ENCODE measurements at regions not wholly inside any gene's neighbourhood (a gene's known extent, or its start where the extent isn't known, plus 50 kb on each side); places are given as distances from the start of the nearest gene placed in this dataset.

GRCh38 chr20:40120827-40121226 is 568.2 kb downstream of the MAFB start:
- Histone ChIP-seq H3K4ac (replicated peaks; ENCODE audit: insufficient read length, low read depth, low read length) (no peak overlapping the region), H2BK15ac (ENCODE audit: low read length) (no peak overlapping the region), H3K14ac (ENCODE audit: insufficient read length) (no peak overlapping the region), H3K4me3 (ENCODE audit: extremely low read depth in 1 of 4, insufficient read depth in 2 of 4, low read depth in 3 of 4, low read length in 4 of 4) (no peak overlapping the region), H4K8ac (ENCODE audit: extremely low read depth, insufficient read depth, low read length) (no peak overlapping the region), H3K23ac (ENCODE audit: insufficient read length) (no peak overlapping the region), H2AK5ac (ENCODE audit: low read depth, low read length) (no peak overlapping the region), H3K23me2 (ENCODE audit: low read depth, low read length) (no peaks in the 10 kb centered on the region; the same call in 1 of the 2 replicates), H2BK120ac (replicated peaks; ENCODE audit: low read depth, low read length) (no peak overlapping the region), H3K27ac (ENCODE audit: low read depth, low read length) (no peak overlapping the region), H4K20me1 (replicated peaks in 1 of 2; ENCODE audit: control insufficient read depth in 1 of 2, insufficient read depth in 2 of 2, low read length in 2 of 2) (no peaks in the 10 kb centered on the region), H4K91ac (replicated peaks; ENCODE audit: insufficient read length, low read length) (no peak overlapping the region), H3K9me3 (ENCODE audit: insufficient read depth in 2 of 2, low read depth in 1 of 2, low read length in 1 of 2) (no peaks in the 10 kb centered on the region), H3K4me2 (ENCODE audit: insufficient read depth in 1 of 2, low read depth in 2 of 2, low read length in 2 of 2) (no peak overlapping the region), H3K9ac (replicated peaks in 1 of 4; ENCODE audit: extremely low read depth in 1 of 4, low read depth in 3 of 4, low read length in 3 of 4) (no peak overlapping the region), H2BK12ac (ENCODE audit: low read depth, low read length) (no peak overlapping the region), H3K27me3 (replicated peaks in 1 of 4; ENCODE audit: control insufficient read depth in 3 of 4, extremely low read depth in 1 of 4, insufficient read depth in 3 of 4, low read length in 3 of 4) (no peaks in the 10 kb centered on the region), H2BK5ac (ENCODE audit: low read depth, low read length) (no peak overlapping the region), H3K79me2 (ENCODE audit: control insufficient read depth in 1 of 2, insufficient read depth in 2 of 2, low read length in 2 of 2) (no peaks in the 10 kb centered on the region), H2AFZ (ENCODE audit: low read length) (no peak overlapping the region), H2BK20ac (ENCODE audit: low read length) (no peak overlapping the region), H4K5ac (ENCODE audit: insufficient read length, low read depth, low read length) (no peak overlapping the region), H3K79me1 (ENCODE audit: low read depth, low read length) (no peaks in the 10 kb centered on the region; the same call in 1 of the 2 replicates), H3K36me3 (ENCODE audit: control insufficient read depth in 2 of 4, insufficient read depth in 4 of 4, low read length in 3 of 4) (no peaks in the 10 kb centered on the region), H3K56ac (replicated peaks; ENCODE audit: insufficient read length, low read depth, low read length) (no peak overlapping the region), H3K18ac (ENCODE audit: extremely low read depth, low read length) (no peak overlapping the region), H3K4me1 (replicated peaks in 1 of 4; ENCODE audit: control insufficient read depth in 3 of 4, insufficient read depth in 4 of 4, low read length in 3 of 4) (no peaks in the 10 kb centered on the region)
- no peak for TF ChIP-seq BCL11A (IDR thresholded peaks at IDR 0.05; ENCODE audit: low read depth in 2 of 2, low read length in 2 of 2)
- TF ChIP-seq CHD1 (IDR thresholded peaks at IDR 0.05; ENCODE audit: low read depth, low read length) = no peak
- no peak for TF ChIP-seq SUZ12 (IDR thresholded peaks at IDR 0.05; ENCODE audit: low read length)
- no peak for TF ChIP-seq CTBP2 (IDR thresholded peaks at IDR 0.05; ENCODE audit: borderline replicate concordance, insufficient read depth, insufficient read length, low read length)
- no peak for TF ChIP-seq BACH1 (IDR thresholded peaks at IDR 0.05; ENCODE audit: low read length)
- TF ChIP-seq TCF12 (IDR thresholded peaks at IDR 0.05; ENCODE audit: low read depth, low read length) = no peak
- no peak for TF ChIP-seq ATF2 (IDR thresholded peaks at IDR 0.05; ENCODE audit: low read length)
- TF ChIP-seq MAFK (IDR thresholded peaks at IDR 0.05; ENCODE audit: low read depth, low read length) = no peak
- TF ChIP-seq EZH2 (IDR thresholded peaks at IDR 0.05; ENCODE audit: low read depth, low read length, severe bottlenecking) = no peak
- no peak for TF ChIP-seq BRCA1 (IDR thresholded peaks at IDR 0.05; ENCODE audit: low read depth, low read length)
- TF ChIP-seq SAP30 (IDR thresholded peaks at IDR 0.05; ENCODE audit: insufficient read depth, insufficient replicate concordance, low read length) = no peak
- TF ChIP-seq KDM1A (IDR thresholded peaks at IDR 0.05; ENCODE audit: borderline replicate concordance, low read length) = no peak
- no peak for TF ChIP-seq SP4 (IDR thresholded peaks at IDR 0.05; ENCODE audit: low read length)
- DNase-seq (ENCODE audit: low read depth in 1 of 2, low spot score in 2 of 2) = no peak
- ChIA-PET CTCF (ENCODE audit: partially characterized antibody) (no interaction called here), POLR2A (ENCODE audit: partially characterized antibody) (no interaction called here)
- FAIRE-seq = no peak
- 93 to 100% methylated on average over 2 of the region's 2 CpGs for WGBS, 2 experiments (ENCODE audit: extremely low coverage in 1 of 2, insufficient coverage in 1 of 2, insufficient read length in 1 of 2, insufficient replicate concordance in 2 of 2, low coverage in 1 of 2, low lambda C conversion rate in 2 of 2, missing lambda C conversion rate in 1 of 2)
